SU-DHL-6 (cell line): ENCODE measurements at regions not wholly inside any gene's neighbourhood (a gene's known extent, or its start where the extent isn't known, plus 50 kb on each side); places are given as distances from the start of the nearest gene placed in this dataset.

Experiments
- H2AFZ ChIP-seq: fragments of 200-600 bp; sonication (generic); 2 replicates; pipeline ENCODE4 v1.6.1; 2014; ENCODE audit warnings: low read depth, mild to moderate bottlenecking, moderate library complexity, mixed read lengths, antibody characterized with exemption, low read length; ENCODE audit not compliant: severe bottlenecking
- H3F3A ChIP-seq: fragments of 200-600 bp; shearing (Covaris generic); 2 replicates; pipeline ENCODE4 v1.6.0; 2016; ENCODE audit warnings: antibody characterized with exemption, mild to moderate bottlenecking; ENCODE audit not compliant: insufficient read depth
- H3K27ac ChIP-seq: fragments of 200-600 bp; sonication (generic); 2 replicates; pipeline ENCODE4 v1.5.1; 2016; ENCODE audit warnings: low read depth, mild to moderate bottlenecking, low read length, moderate library complexity, mixed read lengths
- H3K27me3 ChIP-seq: fragments of 200-600 bp; sonication (generic), shearing (Covaris generic); 2 replicates; pipeline ENCODE4 v1.6.0; 2014; ENCODE audit warnings: mild to moderate bottlenecking, low read length
- H3K36me3 ChIP-seq: fragments of 200-600 bp; sonication (generic); 2 replicates; pipeline ENCODE4 v1.6.1; 2014; ENCODE audit warnings: mild to moderate bottlenecking, low read length, mixed read lengths
- H3K4me2 ChIP-seq: fragments of 300-600, 200-600 bp; shearing (Covaris generic), sonication (generic); 2 replicates; pipeline ENCODE4 v1.6.0; 2014; ENCODE audit warnings: low read length, low read depth, mild to moderate bottlenecking; ENCODE audit not compliant: poor library complexity, severe bottlenecking
- H3K4me3 ChIP-seq: fragments of 200-600 bp; sonication (generic); 2 replicates; pipeline ENCODE4 v1.5.1; 2014; ENCODE audit warnings: antibody characterized with exemption, low read length, mild to moderate bottlenecking, mixed read lengths; ENCODE audit not compliant: insufficient read depth, poor library complexity, severe bottlenecking
- H3K79me2 ChIP-seq: fragments of 200-600 bp; sonication (generic); 2 replicates; pipeline ENCODE4 v1.6.1; 2014; ENCODE audit warnings: mild to moderate bottlenecking, low read length, moderate library complexity; ENCODE audit not compliant: insufficient read depth
- H3K9ac ChIP-seq: fragments of 200-600 bp; sonication (generic); 2 replicates; pipeline ENCODE4 v1.7.0; 2014; ENCODE audit warnings: mild to moderate bottlenecking, low read length
- H3K9me2 ChIP-seq: fragments of 200-600 bp; sonication (generic); replicated peaks from 2 replicates; pipeline ENCODE4 v1.6.1; 2014; ENCODE audit warnings: low read length; ENCODE audit not compliant: insufficient read depth
- H3K9me3 ChIP-seq: fragments of 200-600 bp; sonication (generic); 2 replicates; pipeline ENCODE4 v1.6.1; 2014; ENCODE audit warnings: low read length, mixed read lengths; ENCODE audit not compliant: insufficient read depth
- H4K20me1 ChIP-seq: fragments of 200-600 bp; sonication (generic); 2 replicates; pipeline ENCODE4 v1.6.1; 2014; ENCODE audit warnings: low read depth, mild to moderate bottlenecking, antibody characterized with exemption, low read length, moderate library complexity, mixed read lengths
- EZH2phosphoT487 ChIP-seq: fragments of 200-600 bp; sonication (generic), shearing (Covaris generic); conservative IDR thresholded peaks from 2 replicates; pipeline ENCODE4 v1.6.1; 2018; ENCODE audit warnings: mild to moderate bottlenecking, antibody characterized with exemption, low read length, moderate library complexity, mixed read lengths
- TF ChIP-seq, protein P1 (sequence below): fragments of 200-600 bp; sonication (generic); IDR thresholded peaks from one replicate; pipeline ENCODE4 v1.5.1; 2017; ENCODE audit warnings: antibody characterized with exemption, mild to moderate bottlenecking, low read length, moderate library complexity; ENCODE audit not compliant: insufficient read depth, poor library complexity, severe bottlenecking

DNA sequence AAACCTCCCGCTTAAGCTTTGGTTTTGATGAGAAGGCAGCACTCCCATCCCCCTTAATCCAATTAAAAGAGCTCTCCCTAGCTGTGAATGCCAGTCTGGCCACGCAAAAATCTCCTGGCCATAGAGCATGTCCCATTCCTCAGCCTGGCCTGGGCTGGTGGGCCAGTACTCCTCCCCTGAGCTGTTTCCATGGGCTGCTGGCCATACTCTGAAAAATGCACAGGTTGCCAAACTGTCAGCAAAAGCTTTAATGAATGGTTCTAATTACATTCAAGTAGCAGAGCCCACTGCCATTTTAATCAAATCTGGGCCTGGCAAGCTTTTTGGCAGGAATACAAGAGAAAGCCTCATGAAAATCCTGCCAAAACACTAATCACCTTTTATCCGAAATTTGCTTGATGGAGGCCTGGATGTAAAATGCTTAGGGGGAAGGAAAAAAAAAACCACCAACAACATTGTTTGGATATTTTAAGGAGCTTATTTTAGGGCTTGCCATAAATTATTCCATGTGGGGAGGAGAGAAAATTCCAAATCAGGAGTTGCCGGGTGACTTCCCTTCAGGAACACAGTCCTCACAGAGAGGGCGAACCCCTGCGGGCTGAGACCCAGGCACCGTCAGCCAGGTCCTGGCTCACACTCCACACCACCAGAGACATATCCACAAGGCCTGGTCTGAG, 243.3 kb downstream of the SEC61B start:
- Histone ChIP-seq H3K4me2 (no peak overlapping the region), H3K4me3 (no peak overlapping the region), H3K36me3 (no peaks in the 10 kb centered on the region), H2AFZ (no peak overlapping the region), H3K9me3 (no peaks in the 10 kb centered on the region), H3F3A (no peaks in the 10 kb centered on the region), H3K9ac (no peak overlapping the region), H3K27ac (no peak overlapping the region), H3K9me2 (no peaks in the 10 kb centered on the region), H3K27me3 (no peaks in the 10 kb centered on the region), H4K20me1 (no peaks in the 10 kb centered on the region), H3K79me2 (no peaks in the 10 kb centered on the region)
- no peak for TF ChIP-seq EZH2phosphoT487
- TF ChIP-seq, protein P1, sequence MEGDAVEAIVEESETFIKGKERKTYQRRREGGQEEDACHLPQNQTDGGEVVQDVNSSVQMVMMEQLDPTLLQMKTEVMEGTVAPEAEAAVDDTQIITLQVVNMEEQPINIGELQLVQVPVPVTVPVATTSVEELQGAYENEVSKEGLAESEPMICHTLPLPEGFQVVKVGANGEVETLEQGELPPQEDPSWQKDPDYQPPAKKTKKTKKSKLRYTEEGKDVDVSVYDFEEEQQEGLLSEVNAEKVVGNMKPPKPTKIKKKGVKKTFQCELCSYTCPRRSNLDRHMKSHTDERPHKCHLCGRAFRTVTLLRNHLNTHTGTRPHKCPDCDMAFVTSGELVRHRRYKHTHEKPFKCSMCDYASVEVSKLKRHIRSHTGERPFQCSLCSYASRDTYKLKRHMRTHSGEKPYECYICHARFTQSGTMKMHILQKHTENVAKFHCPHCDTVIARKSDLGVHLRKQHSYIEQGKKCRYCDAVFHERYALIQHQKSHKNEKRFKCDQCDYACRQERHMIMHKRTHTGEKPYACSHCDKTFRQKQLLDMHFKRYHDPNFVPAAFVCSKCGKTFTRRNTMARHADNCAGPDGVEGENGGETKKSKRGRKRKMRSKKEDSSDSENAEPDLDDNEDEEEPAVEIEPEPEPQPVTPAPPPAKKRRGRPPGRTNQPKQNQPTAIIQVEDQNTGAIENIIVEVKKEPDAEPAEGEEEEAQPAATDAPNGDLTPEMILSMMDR = no peak

DNA sequence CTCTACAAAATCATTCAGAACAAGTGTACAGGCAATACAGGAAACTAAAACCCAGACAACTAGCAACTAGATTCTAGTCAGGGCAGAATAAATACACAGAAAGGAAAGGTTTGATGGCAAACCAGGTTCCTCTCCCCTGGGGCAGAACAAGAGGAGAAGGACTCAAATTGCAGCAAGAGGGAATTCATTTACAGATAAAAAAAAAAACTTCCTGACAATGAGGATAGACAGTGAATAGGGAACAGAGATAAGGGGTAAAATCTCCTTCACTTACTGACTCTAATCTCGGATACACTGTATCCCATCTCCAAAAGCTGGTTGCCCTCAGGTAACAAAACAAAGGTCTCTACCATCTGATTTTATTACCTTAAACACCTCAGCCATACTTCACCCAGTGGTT, 244.0 kb downstream of the SEC61B start:
- no peak overlapping the region for H3K4me2 ChIP-seq
- H3K9me2 ChIP-seq = no peaks in the 10 kb centered on the region
- no peak overlapping the region for H3K27ac ChIP-seq
- H3K4me3 ChIP-seq = no peak overlapping the region
- H4K20me1 ChIP-seq = no peaks in the 10 kb centered on the region
- TF ChIP-seq, protein P1 = no peak
- no peak for TF ChIP-seq EZH2phosphoT487
- H3K27me3 ChIP-seq = no peaks in the 10 kb centered on the region
- H3K79me2 ChIP-seq = no peaks in the 10 kb centered on the region
- no peak overlapping the region for H2AFZ ChIP-seq
- H3K9me3 ChIP-seq = no peaks in the 10 kb centered on the region
- no peaks in the 10 kb centered on the region for H3K36me3 ChIP-seq
- no peak overlapping the region for H3K9ac ChIP-seq
- H3F3A ChIP-seq = no peaks in the 10 kb centered on the region

DNA sequence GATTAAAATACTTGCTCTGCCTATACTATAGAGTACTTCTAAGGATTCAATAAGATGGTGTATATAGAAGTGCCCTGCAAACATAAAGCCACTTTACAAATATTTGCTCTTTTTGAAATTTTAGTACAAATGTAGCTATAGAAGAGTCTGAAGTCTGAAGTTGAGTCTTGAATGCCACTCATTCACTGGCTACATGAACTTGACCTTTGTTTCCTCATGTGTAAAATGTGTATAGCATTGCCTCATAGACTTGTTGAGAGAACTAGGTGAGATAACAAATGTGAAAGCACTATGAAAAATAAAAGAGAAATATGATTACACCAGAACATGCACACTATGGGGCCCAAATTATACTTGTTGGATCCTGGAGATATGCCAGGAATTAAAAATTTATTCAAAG, 244.7 kb downstream of the SEC61B start:
- Histone ChIP-seq H3K4me3 (no peak overlapping the region), H3K36me3 (no peaks in the 10 kb centered on the region), H3K27me3 (no peaks in the 10 kb centered on the region), H3K79me2 (no peaks in the 10 kb centered on the region), H3K9ac (no peak overlapping the region), H3K9me3 (no peaks in the 10 kb centered on the region), H3K9me2 (no peaks in the 10 kb centered on the region), H3K4me2 (no peak overlapping the region), H3F3A (no peaks in the 10 kb centered on the region), H2AFZ (no peak overlapping the region), H4K20me1 (no peaks in the 10 kb centered on the region), H3K27ac (no peak overlapping the region)
- no peak for TF ChIP-seq EZH2phosphoT487
- TF ChIP-seq, protein P1 = no peak
